OCI-LY1 (cell line): ENCODE measurements at regions not wholly inside any gene's neighbourhood (a gene's known extent, or its start where the extent isn't known, plus 50 kb on each side); places are given as distances from the start of the nearest gene placed in this dataset.

Experiments
- CTCF ChIP-seq: fragments of 200-600 bp; sonication (generic), shearing (Covaris generic); IDR thresholded peaks from 2 replicates; pipeline ENCODE4 v1.5.1; 2017; ENCODE audit warnings: mild to moderate bottlenecking, antibody characterized with exemption, low read length, moderate library complexity, mixed read lengths
- EZH2 ChIP-seq: fragments of 200-600 bp; sonication (generic), shearing (Covaris generic); IDR thresholded peaks from 2 replicates; pipeline ENCODE4 v1.8.0; 2017; ENCODE audit warnings: borderline replicate concordance, mixed run types, mild to moderate bottlenecking, antibody characterized with exemption, low read length, moderate library complexity, mixed read lengths

GRCh38 chr21:24150753-24151152 is 1456.5 kb downstream of the MRPL39 start:
- TF ChIP-seq CTCF (no peak), EZH2 (no peak)
